H1 (cell line): ENCODE measurements at regions not wholly inside any gene's neighbourhood (a gene's known extent, or its start where the extent isn't known, plus 50 kb on each side); places are given as distances from the start of the nearest gene placed in this dataset.

Experiments
- CTCF ChIA-PET: fragments of 300-600 bp; sonication (Branson Sonifier 250); formaldehyde crosslinking; loops from one replicate; lab custom pipeline; 2021; ENCODE audit not compliant: partially characterized antibody; lab: Charles Lee
- POLR2A ChIA-PET: fragments of 300-600 bp; sonication (Branson Sonifier 250); formaldehyde crosslinking; loops from one replicate; lab custom pipeline; 2021; ENCODE audit warnings: inconsistent platforms; ENCODE audit not compliant: partially characterized antibody; lab: Charles Lee
- DNase-seq, 2 experiments: peaks; one replicate each; pipeline versions ENCODE4 v3.0.0 to v3.0.0-alpha.2; 2010 to 2022; ENCODE audit warnings: low spot score in 2 of 2, low read depth in 1 of 2, mixed read lengths in 1 of 2
- FAIRE-seq: peaks from 2 replicates; lab custom pipeline; 2011; peaks lifted over from hg19 to GRCh38; lab: Jason Lieb, UNC
- H2AFZ ChIP-seq: 2 replicates; pipeline ENCODE4 v1.8.1; 2012; ENCODE audit warnings: low read length, inconsistent platforms
- H2AK5ac ChIP-seq: 2 replicates; pipeline ENCODE4 v1.6.1; 2013; ENCODE audit warnings: low read depth, low read length
- H2BK120ac ChIP-seq: replicated peaks from 2 replicates; pipeline ENCODE3; 2013; ENCODE audit warnings: low read depth, low read length, inconsistent platforms
- H2BK12ac ChIP-seq: 2 replicates; pipeline ENCODE4 v1.6.1; 2013; ENCODE audit warnings: low read depth, low read length
- H2BK15ac ChIP-seq: 2 replicates; pipeline ENCODE4 v1.6.1; 2013; ENCODE audit warnings: low read length
- H2BK20ac ChIP-seq: 2 replicates; pipeline ENCODE4 v1.6.1; 2013; ENCODE audit warnings: low read length
- H2BK5ac ChIP-seq: 2 replicates; pipeline ENCODE4 v1.6.1; 2013; ENCODE audit warnings: low read depth, low read length
- H3K14ac ChIP-seq: 2 replicates; pipeline ENCODE4 v1.6.1; 2013; ENCODE audit warnings: inconsistent platforms; ENCODE audit not compliant: insufficient read length
- H3K18ac ChIP-seq: 2 replicates; pipeline ENCODE4 v1.6.1; 2013; ENCODE audit warnings: low read length; ENCODE audit errors: extremely low read depth
- H3K23ac ChIP-seq: 2 replicates; pipeline ENCODE4 v1.6.1; 2013; ENCODE audit warnings: inconsistent platforms; ENCODE audit not compliant: insufficient read length
- H3K23me2 ChIP-seq: 2 replicates; pipeline ENCODE4 v1.6.1; 2013; ENCODE audit warnings: low read depth, low read length
- H3K27ac ChIP-seq: 2 replicates; pipeline ENCODE4 v1.6.1; 2011; ENCODE audit warnings: low read depth, low read length, inconsistent platforms
- H3K27me3 ChIP-seq, 4 experiments: replicated peaks in 1 of 4; 1 replicate in 1 of 4; 2 replicates in 3 of 4; pipeline versions ENCODE4 v1.6.1 to v1.8.1; 2011 to 2013; ENCODE audit warnings: low read length in 3 of 4, mild to moderate bottlenecking in 3 of 4, inconsistent platforms in 2 of 4, mixed read lengths in 2 of 4, moderate library complexity in 1 of 4; ENCODE audit not compliant: control insufficient read depth in 3 of 4, insufficient read depth in 3 of 4; ENCODE audit errors: extremely low read depth in 1 of 4
- H3K36me3 ChIP-seq, 4 experiments: 2 replicates each; pipeline versions ENCODE4 v1.6.1 to v1.8.1; 2011 to 2013; ENCODE audit warnings: mild to moderate bottlenecking in 4 of 4, low read length in 3 of 4, moderate library complexity in 2 of 4, control low read depth in 1 of 4, inconsistent platforms in 1 of 4; ENCODE audit not compliant: insufficient read depth in 4 of 4, control insufficient read depth in 2 of 4
- H3K4ac ChIP-seq: replicated peaks from 2 replicates; pipeline ENCODE3; 2013; ENCODE audit warnings: low read length, low read depth, mixed read lengths, inconsistent platforms; ENCODE audit not compliant: insufficient read length
- H3K4me1 ChIP-seq, 4 experiments: replicated peaks in 1 of 4; 1 replicate in 1 of 4; 2 replicates in 3 of 4; pipeline versions ENCODE4 v1.6.1 to v1.8.1; 2011 to 2013; ENCODE audit warnings: low read length in 3 of 4, inconsistent platforms in 2 of 4, mixed read lengths in 1 of 4; ENCODE audit not compliant: insufficient read depth in 4 of 4, control insufficient read depth in 3 of 4
- H3K4me2 ChIP-seq, 2 experiments: 2 replicates each; pipeline versions ENCODE4 v1.6.1 to v1.8.1; 2011 to 2013; ENCODE audit warnings: low read depth in 2 of 2, low read length in 2 of 2, control low read depth in 1 of 2, inconsistent platforms in 1 of 2, mild to moderate bottlenecking in 1 of 2; ENCODE audit not compliant: insufficient read depth in 1 of 2
- H3K4me3 ChIP-seq, 4 experiments: fragments of 200-600, 300-600 bp in 1 of 4; sonication (generic), shearing (Covaris generic), sonication (Bioruptor Twin) in 1 of 4; 2 replicates each; pipeline versions ENCODE4 v1.5.1 to v1.8.1; 2011 to 2016; ENCODE audit warnings: low read length in 4 of 4, low read depth in 3 of 4, control low read depth in 2 of 4, inconsistent platforms in 2 of 4, mild to moderate bottlenecking in 2 of 4, mixed read lengths in 1 of 4, moderate library complexity in 1 of 4; ENCODE audit not compliant: insufficient read depth in 2 of 4; ENCODE audit errors: extremely low read depth in 1 of 4
- H3K56ac ChIP-seq: replicated peaks from 2 replicates; pipeline ENCODE3; 2013; ENCODE audit warnings: low read depth, mild to moderate bottlenecking, mixed read lengths, low read length, inconsistent platforms; ENCODE audit not compliant: insufficient read length
- H3K79me1 ChIP-seq: 2 replicates; pipeline ENCODE4 v1.6.1; 2013; ENCODE audit warnings: low read depth, low read length, control low read depth
- H3K79me2 ChIP-seq, 2 experiments: 2 replicates each; pipeline versions ENCODE4 v1.6.1 to v1.8.1; 2012 to 2013; ENCODE audit warnings: low read length in 2 of 2, mild to moderate bottlenecking in 2 of 2, inconsistent platforms in 1 of 2; ENCODE audit not compliant: insufficient read depth in 2 of 2, control insufficient read depth in 1 of 2
- H3K9ac ChIP-seq, 4 experiments: replicated peaks in 1 of 4; 1 replicate in 1 of 4; 2 replicates in 3 of 4; pipeline versions ENCODE4 v1.6.1 to v1.8.1; 2011 to 2013; ENCODE audit warnings: low read depth in 3 of 4, low read length in 3 of 4, control low read depth in 2 of 4, mild to moderate bottlenecking in 2 of 4, moderate library complexity in 2 of 4, inconsistent platforms in 1 of 4; ENCODE audit errors: extremely low read depth in 1 of 4
- H3K9me3 ChIP-seq, 2 experiments: 2 replicates each; pipeline versions ENCODE4 v1.6.1 to v1.8.1; 2012 to 2013; ENCODE audit warnings: mild to moderate bottlenecking in 2 of 2, moderate library complexity in 2 of 2, control low read depth in 1 of 2, inconsistent platforms in 1 of 2, low read depth in 1 of 2, low read length in 1 of 2, mixed read lengths in 1 of 2; ENCODE audit not compliant: insufficient read depth in 2 of 2
- H4K20me1 ChIP-seq, 2 experiments: replicated peaks in 1 of 2; 2 replicates each; pipeline versions ENCODE3 to v1.8.1; 2011 to 2013; ENCODE audit warnings: inconsistent platforms in 2 of 2, low read length in 2 of 2, mild to moderate bottlenecking in 1 of 2; ENCODE audit not compliant: insufficient read depth in 2 of 2, control insufficient read depth in 1 of 2
- H4K5ac ChIP-seq: 2 replicates; pipeline ENCODE4 v1.6.1; 2013; ENCODE audit warnings: low read length, low read depth, mixed read lengths, inconsistent platforms; ENCODE audit not compliant: insufficient read length
- H4K8ac ChIP-seq: 2 replicates; pipeline ENCODE4 v1.8.0; 2013; ENCODE audit warnings: mild to moderate bottlenecking, moderate library complexity, low read length, inconsistent platforms; ENCODE audit not compliant: insufficient read depth; ENCODE audit errors: extremely low read depth
- H4K91ac ChIP-seq: replicated peaks from 2 replicates; pipeline ENCODE3; 2013; ENCODE audit warnings: low read length, mixed read lengths, inconsistent platforms; ENCODE audit not compliant: insufficient read length
- GABPA ChIP-seq: IDR thresholded peaks from 2 replicates; pipeline ENCODE4 v1.6.1; 2011; ENCODE audit warnings: mild to moderate bottlenecking, low read length, moderate library complexity, borderline replicate concordance; ENCODE audit not compliant: insufficient read depth
- WGBS, 2 experiments: shearing (Covaris generic) in 1 of 2; methylation state at CpG; one replicate each; pipeline versions ENCODE4 v1.1.6 to v1.1.7; 2013 to 2015; ENCODE audit warnings: low lambda C conversion rate in 2 of 2, mixed read lengths in 2 of 2, inconsistent platforms in 1 of 2, low coverage in 1 of 2, missing lambda C conversion rate in 1 of 2; ENCODE audit not compliant: insufficient replicate concordance in 2 of 2, insufficient coverage in 1 of 2, insufficient read length in 1 of 2; ENCODE audit errors: extremely low coverage in 1 of 2, missing lambda C conversion rate in 1 of 2; 5-methylcytosine and 5-hydroxymethylcytosine counted together

DNA sequence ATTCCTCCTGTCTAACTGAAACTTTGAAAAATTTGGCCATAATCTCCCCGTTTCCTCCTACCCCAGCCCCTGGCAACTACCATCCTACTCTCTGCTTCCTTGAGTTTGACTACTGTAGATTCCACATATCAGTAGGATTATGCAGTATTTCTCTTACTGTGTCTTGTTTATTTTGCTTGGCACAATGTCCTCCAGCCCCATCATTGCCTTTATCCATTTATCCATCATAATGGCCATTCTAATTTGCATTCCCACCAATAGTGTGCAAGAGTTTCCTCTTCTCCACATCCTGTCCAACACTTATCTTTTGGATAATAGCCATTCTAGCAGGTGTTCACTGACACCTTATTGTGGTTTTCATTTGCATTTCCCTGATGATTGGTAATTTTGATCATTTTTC is 202.3 kb downstream of the THBS2 start:
- CTCF ChIA-PET: no interaction called here
- no peaks in the 10 kb centered on the region for H3K79me2 ChIP-seq
- no peak overlapping the region for H3K9ac ChIP-seq
- no peak overlapping the region for H4K5ac ChIP-seq
- no peak overlapping the region for H4K91ac ChIP-seq
- no peak overlapping the region for H2BK120ac ChIP-seq
- no peak overlapping the region for H2BK15ac ChIP-seq
- H2AFZ ChIP-seq: no peak overlapping the region
- H3K4ac ChIP-seq: no peak overlapping the region
- POLR2A ChIA-PET: no interaction called here
- H3K56ac ChIP-seq: no peak overlapping the region
- FAIRE-seq (no peak), DNase-seq (no peak)
- H3K9me3 ChIP-seq: no peaks in the 10 kb centered on the region; a peak in 1 of 4 replicates
- no peak overlapping the region for H3K18ac ChIP-seq
- H3K4me3 ChIP-seq: no peak overlapping the region
- no peaks in the 10 kb centered on the region for H3K36me3 ChIP-seq
- H2BK20ac ChIP-seq: no peak overlapping the region
- H3K23me2 ChIP-seq: no peaks in the 10 kb centered on the region; the same call in 1 of the 2 replicates
- H2BK5ac ChIP-seq: no peak overlapping the region
- H4K20me1 ChIP-seq: no peaks in the 10 kb centered on the region
- 92% methylated on average over 1 of the region's 1 CpG; no CpG with 5 or more reads in 1 of the 2 experiments for WGBS, 2 experiments
- H3K4me1 ChIP-seq: no peaks in the 10 kb centered on the region
- no peak overlapping the region for H3K14ac ChIP-seq
- no peak overlapping the region for H3K4me2 ChIP-seq
- H3K79me1 ChIP-seq: no peaks in the 10 kb centered on the region
- no peak overlapping the region for H2BK12ac ChIP-seq
- H3K23ac ChIP-seq: no peak overlapping the region
- H4K8ac ChIP-seq: no peak overlapping the region
- no peak overlapping the region for H2AK5ac ChIP-seq
- H3K27ac ChIP-seq: no peak overlapping the region
- H3K27me3 ChIP-seq: no peaks in the 10 kb centered on the region
- no peak for TF ChIP-seq GABPA
